ENCODE measurements at regions not wholly inside any gene's neighbourhood (a gene's known extent, or its start where the extent isn't known, plus 50 kb on each side); places are given as distances from the start of the nearest gene placed in this dataset.

- H3K27me3 ChIP-seq (ENCODE audit: insufficient read depth, low read length), result no peaks in the 10 kb centered on the region
- H2AK5ac ChIP-seq (ENCODE audit: low read length), result no peak overlapping the region
- H3K4ac ChIP-seq (ENCODE audit: low read depth, low read length), result no peak overlapping the region
- no peak overlapping the region for H3K4me2 ChIP-seq (ENCODE audit: low read length)
- H4K12ac ChIP-seq (ENCODE audit: low read depth, low read length), result no peak overlapping the region
- H3K23ac ChIP-seq (ENCODE audit: low read length), result no peak overlapping the region
- DNase-seq, result peak; percentile 62 to 71
- H2AFZ ChIP-seq (ENCODE audit: insufficient read depth, low read length, poor library complexity), result no peak overlapping the region
- no peak overlapping the region for H3K18ac ChIP-seq (ENCODE audit: low read length)
- no peaks in the 10 kb centered on the region for H3K79me2 ChIP-seq (ENCODE audit: control insufficient read depth, insufficient read depth, low read length, poor library complexity)
- H3K27ac ChIP-seq (ENCODE audit: low read depth, low read length), result no peak overlapping the region
- no peaks in the 10 kb centered on the region for H3K36me3 ChIP-seq (ENCODE audit: control insufficient read depth in 1 of 2, insufficient read depth in 2 of 2, low read length in 2 of 2)
- H2BK12ac ChIP-seq (ENCODE audit: low read length), result no peak overlapping the region
- H4K91ac ChIP-seq (ENCODE audit: low read depth, low read length), result no peak overlapping the region
- no peaks in the 10 kb centered on the region for H3K79me1 ChIP-seq (ENCODE audit: low read length)
- H3K9ac ChIP-seq (ENCODE audit: low read length), result no peak overlapping the region
- H3K9me3 ChIP-seq (ENCODE audit: insufficient read depth, low read depth, low read length), result peaks cover 3% of the 10 kb centered on the region
- no peak overlapping the region for H4K8ac ChIP-seq (ENCODE audit: low read depth, low read length)
- H3K14ac ChIP-seq (ENCODE audit: low read length), result no peak overlapping the region
- no peak overlapping the region for H2BK5ac ChIP-seq (ENCODE audit: low read depth, low read length, poor library complexity)
- H3K4me1 ChIP-seq (ENCODE audit: control insufficient read depth in 1 of 2, insufficient read depth in 2 of 2, low read length in 2 of 2), result no peaks in the 10 kb centered on the region
- no peak overlapping the region for H3K4me3 ChIP-seq (ENCODE audit: low read depth, low read length)
- no peak overlapping the region for H2BK120ac ChIP-seq (ENCODE audit: insufficient read depth, low read length, poor library complexity)
- no CpG with 5 or more reads among the region's 5 CpGs for WGBS (ENCODE audit: extremely low coverage, insufficient coverage, insufficient read length)
Observed at GRCh38 chr7:32224276-32224675, 154.1 kb upstream of the PDE1C start.

GRCh38 chr7:32223721-32224120, 153.5 kb upstream of the PDE1C start:
- DNase-seq, result peak; percentile 77 to 91
- no peak overlapping the region for H2BK120ac ChIP-seq (ENCODE audit: insufficient read depth, low read length, poor library complexity)
- H2AK5ac ChIP-seq (ENCODE audit: low read length), result no peak overlapping the region
- H2BK12ac ChIP-seq (ENCODE audit: low read length), result no peak overlapping the region
- H3K4ac ChIP-seq (ENCODE audit: low read depth, low read length), result no peak overlapping the region
- H3K9ac ChIP-seq (ENCODE audit: low read length), result no peak overlapping the region
- H4K91ac ChIP-seq (ENCODE audit: low read depth, low read length), result no peak overlapping the region
- no peak overlapping the region for H3K18ac ChIP-seq (ENCODE audit: low read length)
- no peak overlapping the region for H3K27ac ChIP-seq (ENCODE audit: low read depth, low read length)
- no peak overlapping the region for H4K12ac ChIP-seq (ENCODE audit: low read depth, low read length)
- no peak overlapping the region for H3K23ac ChIP-seq (ENCODE audit: low read length)
- H4K8ac ChIP-seq (ENCODE audit: low read depth, low read length), result no peak overlapping the region
- H3K27me3 ChIP-seq (ENCODE audit: insufficient read depth, low read length), result no peaks in the 10 kb centered on the region
- no peak overlapping the region for H3K4me2 ChIP-seq (ENCODE audit: low read length)
- no peaks in the 10 kb centered on the region for H3K79me1 ChIP-seq (ENCODE audit: low read length)
- no peaks in the 10 kb centered on the region for H3K79me2 ChIP-seq (ENCODE audit: control insufficient read depth, insufficient read depth, low read length, poor library complexity)
- peaks cover 3% of the 10 kb centered on the region for H3K9me3 ChIP-seq (ENCODE audit: insufficient read depth, low read depth, low read length)
- H3K14ac ChIP-seq (ENCODE audit: low read length), result no peak overlapping the region
- H2BK5ac ChIP-seq (ENCODE audit: low read depth, low read length, poor library complexity), result no peak overlapping the region
- no CpG with 5 or more reads among the region's 8 CpGs for WGBS (ENCODE audit: extremely low coverage, insufficient coverage, insufficient read length)
- no peaks in the 10 kb centered on the region for H3K36me3 ChIP-seq (ENCODE audit: control insufficient read depth in 1 of 2, insufficient read depth in 2 of 2, low read length in 2 of 2)
- H3K4me1 ChIP-seq (ENCODE audit: control insufficient read depth in 1 of 2, insufficient read depth in 2 of 2, low read length in 2 of 2), result no peaks in the 10 kb centered on the region
- H3K4me3 ChIP-seq (ENCODE audit: low read depth, low read length), result no peak overlapping the region
- H2AFZ ChIP-seq (ENCODE audit: insufficient read depth, low read length, poor library complexity), result no peak overlapping the region

DNA sequence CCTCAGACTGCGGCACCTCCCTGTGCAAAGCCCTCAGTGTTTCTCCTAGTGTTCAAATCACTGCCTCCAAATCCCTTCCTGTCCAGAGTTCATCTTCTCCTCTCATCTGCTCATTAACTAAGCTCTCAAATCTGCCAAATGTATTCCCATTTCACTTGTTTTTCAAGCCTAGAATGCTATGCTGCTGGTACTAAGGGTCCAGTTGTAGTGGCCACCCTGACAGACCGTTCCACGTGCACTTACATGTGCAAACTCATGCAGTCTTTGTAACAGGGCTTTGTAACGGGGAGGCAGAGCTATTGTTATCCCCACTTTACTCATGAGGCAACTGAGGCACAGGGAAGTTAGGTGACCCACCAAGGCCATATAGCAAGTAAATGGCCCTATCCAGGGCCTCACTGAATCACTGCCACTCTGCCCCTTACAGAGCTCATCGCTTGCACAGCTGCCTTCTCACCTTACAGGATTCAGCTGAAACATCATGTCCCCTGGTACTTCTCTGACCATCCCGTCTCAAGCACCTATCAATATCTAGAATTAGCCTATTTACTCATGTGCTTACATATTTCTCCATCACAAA, 153.0 kb upstream of the PDE1C start:
- WGBS (ENCODE audit: extremely low coverage, insufficient coverage, insufficient read length), result no CpG with 5 or more reads among the region's 6 CpGs
- H3K4me2 ChIP-seq (ENCODE audit: low read length), result no peak overlapping the region
- H3K36me3 ChIP-seq (ENCODE audit: control insufficient read depth in 1 of 2, insufficient read depth in 2 of 2, low read length in 2 of 2), result no peaks in the 10 kb centered on the region
- H2AFZ ChIP-seq (ENCODE audit: insufficient read depth, low read length, poor library complexity), result no peak overlapping the region
- H3K9ac ChIP-seq (ENCODE audit: low read length), result no peak overlapping the region
- no peak overlapping the region for H2AK5ac ChIP-seq (ENCODE audit: low read length)
- no peaks in the 10 kb centered on the region for H3K79me2 ChIP-seq (ENCODE audit: control insufficient read depth, insufficient read depth, low read length, poor library complexity)
- no peak overlapping the region for H2BK120ac ChIP-seq (ENCODE audit: insufficient read depth, low read length, poor library complexity)
- H4K12ac ChIP-seq (ENCODE audit: low read depth, low read length), result no peak overlapping the region
- no peak overlapping the region for H2BK5ac ChIP-seq (ENCODE audit: low read depth, low read length, poor library complexity)
- no peak overlapping the region for H3K4ac ChIP-seq (ENCODE audit: low read depth, low read length)
- no peak overlapping the region for H3K14ac ChIP-seq (ENCODE audit: low read length)
- H3K27me3 ChIP-seq (ENCODE audit: insufficient read depth, low read length), result no peaks in the 10 kb centered on the region
- no peaks in the 10 kb centered on the region for H3K79me1 ChIP-seq (ENCODE audit: low read length)
- H2BK12ac ChIP-seq (ENCODE audit: low read length), result no peak overlapping the region
- H3K18ac ChIP-seq (ENCODE audit: low read length), result no peak overlapping the region
- H3K23ac ChIP-seq (ENCODE audit: low read length), result no peak overlapping the region
- H3K9me3 ChIP-seq (ENCODE audit: insufficient read depth, low read depth, low read length), result peaks cover 3% of the 10 kb centered on the region
- H3K27ac ChIP-seq (ENCODE audit: low read depth, low read length), result no peak overlapping the region
- H3K4me3 ChIP-seq (ENCODE audit: low read depth, low read length), result no peak overlapping the region
- H4K91ac ChIP-seq (ENCODE audit: low read depth, low read length), result no peak overlapping the region
- DNase-seq, result peak; percentile 65 to 69
- H3K4me1 ChIP-seq (ENCODE audit: control insufficient read depth in 1 of 2, insufficient read depth in 2 of 2, low read length in 2 of 2), result no peaks in the 10 kb centered on the region
- no peak overlapping the region for H4K8ac ChIP-seq (ENCODE audit: low read depth, low read length)

- Histone ChIP-seq H3K9ac (ENCODE audit: low read length) (no peak overlapping the region), H3K4me2 (ENCODE audit: low read length) (no peak overlapping the region), H3K4ac (ENCODE audit: low read depth, low read length) (no peak overlapping the region), H3K14ac (ENCODE audit: low read length) (no peak overlapping the region), H3K9me3 (ENCODE audit: insufficient read depth, low read depth, low read length) (no peaks in the 10 kb centered on the region), H3K36me3 (ENCODE audit: control insufficient read depth in 1 of 2, insufficient read depth in 2 of 2, low read length in 2 of 2) (no peaks in the 10 kb centered on the region), H4K8ac (ENCODE audit: low read depth, low read length) (no peak overlapping the region), H2BK5ac (ENCODE audit: low read depth, low read length, poor library complexity) (no peak overlapping the region), H4K12ac (ENCODE audit: low read depth, low read length) (no peak overlapping the region), H3K79me1 (ENCODE audit: low read length) (no peaks in the 10 kb centered on the region), H2AK5ac (ENCODE audit: low read length) (no peak overlapping the region), H4K91ac (ENCODE audit: low read depth, low read length) (no peak overlapping the region), H2BK12ac (ENCODE audit: low read length) (no peak overlapping the region), H2BK120ac (ENCODE audit: insufficient read depth, low read length, poor library complexity) (no peak overlapping the region), H3K4me1 (ENCODE audit: control insufficient read depth in 1 of 2, insufficient read depth in 2 of 2, low read length in 2 of 2) (no peaks in the 10 kb centered on the region), H3K23ac (ENCODE audit: low read length) (no peak overlapping the region), H2AFZ (ENCODE audit: insufficient read depth, low read length, poor library complexity) (no peak overlapping the region), H3K4me3 (ENCODE audit: low read depth, low read length) (no peak overlapping the region), H3K18ac (ENCODE audit: low read length) (no peak overlapping the region), H3K79me2 (ENCODE audit: control insufficient read depth, insufficient read depth, low read length, poor library complexity) (no peaks in the 10 kb centered on the region), H3K27ac (ENCODE audit: low read depth, low read length) (no peak overlapping the region), H3K27me3 (ENCODE audit: insufficient read depth, low read length) (no peaks in the 10 kb centered on the region)
- DNase-seq, result no peak
- no CpG with 5 or more reads among the region's 4 CpGs for WGBS (ENCODE audit: extremely low coverage, insufficient coverage, insufficient read length)
Observed at GRCh38 chr7:32222251-32222900, 152.2 kb upstream of the PDE1C start.
